HepG2 (cell line): ENCODE measurements at regions not wholly inside any gene's neighbourhood (a gene's known extent, or its start where the extent isn't known, plus 50 kb on each side); places are given as distances from the start of the nearest gene placed in this dataset.

Experiments used
- ATF3 ChIP-seq: sonication (generic); formaldehyde crosslinking; IDR thresholded peaks from 2 replicates; pipeline ENCODE4 v1.4.0; 2020; ENCODE audit warnings: missing genetic modification reagents
- ATRX ChIP-seq: sonication (generic); formaldehyde crosslinking; IDR thresholded peaks from 2 replicates; pipeline ENCODE4 v1.4.0; 2020; ENCODE audit warnings: missing genetic modification reagents, borderline replicate concordance
- CTCF ChIP-seq: sonication (generic); formaldehyde crosslinking; IDR thresholded peaks from 2 replicates; pipeline ENCODE4 v1.5.0; 2020; ENCODE audit warnings: mild to moderate bottlenecking, missing genetic modification reagents, moderate library complexity
- EZH2 ChIP-seq: conservative IDR thresholded peaks from 2 replicates; pipeline ENCODE4 v1.6.1; 2012; ENCODE audit warnings: mild to moderate bottlenecking, low read depth, low read length, moderate library complexity
- GABPA ChIP-seq, 2 experiments: IDR thresholded peaks; 2 replicates each; pipeline ENCODE4 v1.6.1; 2011 to 2016; ENCODE audit warnings: low read depth in 2 of 2, low read length in 1 of 2, missing biosample characterization in 1 of 2, missing genetic modification characterization in 1 of 2
- IRF2 ChIP-seq: IDR thresholded peaks from 2 replicates; pipeline ENCODE4 v1.6.1; 2018; ENCODE audit warnings: missing genetic modification reagents, missing compliant biosample characterization
- PHF20 ChIP-seq: sonication (generic); formaldehyde crosslinking; IDR thresholded peaks from 2 replicates; pipeline ENCODE4 v1.5.0; 2020; ENCODE audit warnings: mild to moderate bottlenecking, missing genetic modification reagents
- POLR2A ChIP-seq, 2 experiments: IDR thresholded peaks; 2 replicates each; pipeline ENCODE4 v1.6.1; 2011; ENCODE audit warnings: low read depth in 2 of 2, low read length in 2 of 2, mild to moderate bottlenecking in 1 of 2, moderate library complexity in 1 of 2; ENCODE audit not compliant: insufficient read depth in 1 of 2
- REXO4 ChIP-seq: sonication (generic); formaldehyde crosslinking; IDR thresholded peaks from 2 replicates; pipeline ENCODE4 v1.8.0; 2022; ENCODE audit warnings: missing genetic modification reagents, mild to moderate bottlenecking, borderline replicate concordance
- SALL2 ChIP-seq: sonication (generic); formaldehyde crosslinking; IDR thresholded peaks from 2 replicates; pipeline ENCODE4 v1.8.1; 2023; ENCODE audit warnings: mild to moderate bottlenecking, missing genetic modification reagents, inconsistent platforms
- STAT5B ChIP-seq: sonication (generic); formaldehyde crosslinking; IDR thresholded peaks from 2 replicates; pipeline ENCODE4 v1.4.0; 2020; ENCODE audit warnings: missing genetic modification reagents
- TARDBP ChIP-seq: sonication (generic); formaldehyde crosslinking; IDR thresholded peaks from 2 replicates; pipeline ENCODE4 v1.8.0; 2022; ENCODE audit warnings: mild to moderate bottlenecking, missing genetic modification reagents
- ZNF30 ChIP-seq: sonication (generic); formaldehyde crosslinking; IDR thresholded peaks from 2 replicates; pipeline ENCODE4 v1.5.0; 2020; ENCODE audit warnings: mild to moderate bottlenecking, missing genetic modification reagents

- TF ChIP-seq ZNF30 (CRISPR knock-in tag), result no peak
- TF ChIP-seq POLR2A (IDR thresholded peaks at IDR 0.05; ENCODE audit: insufficient read depth in 1 of 2, low read depth in 2 of 2, low read length in 2 of 2), result no peak
- no peak for TF ChIP-seq ATF3 (CRISPR knock-in tag)
- TF ChIP-seq SALL2 (CRISPR knock-in tag), result no peak
- TF ChIP-seq CTCF (CRISPR knock-in tag), result no peak
- TF ChIP-seq TARDBP (CRISPR knock-in tag), result no peak
- no peak for TF ChIP-seq IRF2
- TF ChIP-seq EZH2, result no peak
- no peak for TF ChIP-seq GABPA (IDR thresholded peaks at IDR 0.05; ENCODE audit: low read depth, low read length)
- TF ChIP-seq GABPA (CRISPR knock-in tag; IDR thresholded peaks at IDR 0.05; ENCODE audit: low read depth), result no peak
- TF ChIP-seq REXO4 (CRISPR knock-in tag), result no peak
- no peak for TF ChIP-seq PHF20
- TF ChIP-seq STAT5B (CRISPR knock-in tag), result no peak
- no peak for TF ChIP-seq ATRX
Observed at GRCh38 chr15:70289191-70289955, 191.7 kb upstream of the TLE3 start.
